H1 (cell line): ENCODE measurements at regions not wholly inside any gene's neighbourhood (a gene's known extent, or its start where the extent isn't known, plus 50 kb on each side); places are given as distances from the start of the nearest gene placed in this dataset.

Source experiments
- CTCF ChIP-seq, 3 experiments: IDR thresholded peaks; 1 replicate in 2 of 3; 2 replicates in 1 of 3; pipeline versions ENCODE4 v1.5.1 to v1.6.1; 2011; ENCODE audit warnings: low read length in 3 of 3, mild to moderate bottlenecking in 3 of 3, inconsistent platforms in 2 of 3, low read depth in 1 of 3, moderate library complexity in 1 of 3; ENCODE audit not compliant: insufficient read depth in 1 of 3; ENCODE audit errors: control extremely low read depth in 1 of 3
- EP300 ChIP-seq, 2 experiments: IDR thresholded peaks; 1 replicate in 1 of 2; 2 replicates in 1 of 2; pipeline ENCODE4 v1.6.1; 2011 to 2012; ENCODE audit warnings: low read depth in 2 of 2, low read length in 2 of 2, mild to moderate bottlenecking in 2 of 2, borderline replicate concordance in 1 of 2, inconsistent platforms in 1 of 2, moderate library complexity in 1 of 2
- KDM1A ChIP-seq: fragments of 200-600, 300-600 bp; sonication (generic); IDR thresholded peaks from 2 replicates; pipeline ENCODE4 v1.7.1; 2016; ENCODE audit warnings: mild to moderate bottlenecking, low read length, borderline replicate concordance
- POLR2A ChIP-seq, 2 experiments: IDR thresholded peaks; 1 replicate in 1 of 2; 2 replicates in 1 of 2; pipeline ENCODE4 v1.6.1; 2011; ENCODE audit warnings: low read depth in 2 of 2, low read length in 2 of 2, mild to moderate bottlenecking in 2 of 2; ENCODE audit errors: control extremely low read depth in 1 of 2
- POLR2AphosphoS5 ChIP-seq: IDR thresholded peaks from 2 replicates; pipeline ENCODE4 v1.6.1; 2011; ENCODE audit warnings: low read depth, low read length
- TAF1 ChIP-seq: IDR thresholded peaks from 2 replicates; pipeline ENCODE4 v1.6.1; 2011; ENCODE audit warnings: mild to moderate bottlenecking, low read depth, low read length
- YY1 ChIP-seq: IDR thresholded peaks from 2 replicates; pipeline ENCODE4 v1.6.1; 2011; ENCODE audit warnings: low read depth, mild to moderate bottlenecking, low read length

- TF ChIP-seq EP300 (IDR thresholded peaks at IDR 0.05; ENCODE audit: borderline replicate concordance in 1 of 2, low read depth in 2 of 2, low read length in 2 of 2), result no peak
- TF ChIP-seq KDM1A, result no peak
- TF ChIP-seq CTCF (IDR thresholded peaks at IDR 0.05; ENCODE audit: control extremely low read depth in 1 of 3, insufficient read depth in 1 of 3, low read depth in 1 of 3, low read length in 3 of 3), result no peak
- no peak for TF ChIP-seq POLR2A (IDR thresholded peaks at IDR 0.05; ENCODE audit: control extremely low read depth in 1 of 2, low read depth in 2 of 2, low read length in 2 of 2)
- no peak for TF ChIP-seq POLR2AphosphoS5
- TF ChIP-seq TAF1, result no peak
- no peak for TF ChIP-seq YY1
Measured at GRCh38 chr14:38143659-38144505, 63.8 kb upstream of the SSTR1 start.
